Hematopoietic multipotent progenitor cell (in vitro differentiated cells): ENCODE measurements at regions not wholly inside any gene's neighbourhood (a gene's known extent, or its start where the extent isn't known, plus 50 kb on each side); places are given as distances from the start of the nearest gene placed in this dataset.

Source experiments
- DNase-seq, 3 donors: peaks; one replicate each; pipeline ENCODE4 v3.0.0-alpha.2; 2011 to 2015; ENCODE audit warnings: low read depth in 2 of 3, low spot score in 2 of 3

GRCh38 chr6:168137024-168137423 is 58.0 kb upstream of the FRMD1 start:
- no peak for DNase-seq

- no peak for DNase-seq
Measured at GRCh38 chr6:168136622-168137021, 57.6 kb upstream of the FRMD1 start.

GRCh38 chr6:168136001-168136400 is 57.0 kb upstream of the FRMD1 start:
- DNase-seq: no peak

- no peak for DNase-seq
Measured at GRCh38 chr6:168134560-168135201, 55.7 kb upstream of the FRMD1 start.

- DNase-seq: no peak
Measured at GRCh38 chr6:168133687-168134559, 54.9 kb upstream of the FRMD1 start.

GRCh38 chr6:168133168-168133561 is 54.2 kb upstream of the FRMD1 start:
- DNase-seq: no peak

GRCh38 chr6:168132531-168133167 is 53.6 kb upstream of the FRMD1 start:
- DNase-seq: peak in 2 of 3 donors; percentile 3 to 27

- no peak for DNase-seq
Measured at GRCh38 chr6:168131464-168132415, 52.7 kb upstream of the FRMD1 start.

- no peak for DNase-seq
Measured at GRCh38 chr6:168130697-168131371, 51.8 kb upstream of the FRMD1 start.

- DNase-seq: no peak
Measured at GRCh38 chr6:168130168-168130696, 51.2 kb upstream of the FRMD1 start.

- DNase-seq: no peak
Measured at GRCh38 chr6:168129292-168130167, 50.5 kb upstream of the FRMD1 start.

- DNase-seq: no peak
Measured at GRCh38 chr6:168128631-168129291, 49.7 kb upstream of the FRMD1 start.
